ENCODE measurements at regions not wholly inside any gene's neighbourhood (a gene's known extent, or its start where the extent isn't known, plus 50 kb on each side); places are given as distances from the start of the nearest gene placed in this dataset.
"Not testable (repeated sequence)": the region's sequence is repeated elsewhere in the genome, so short reads cannot be mapped to it uniquely, and the experiment has no call there.

DNA sequence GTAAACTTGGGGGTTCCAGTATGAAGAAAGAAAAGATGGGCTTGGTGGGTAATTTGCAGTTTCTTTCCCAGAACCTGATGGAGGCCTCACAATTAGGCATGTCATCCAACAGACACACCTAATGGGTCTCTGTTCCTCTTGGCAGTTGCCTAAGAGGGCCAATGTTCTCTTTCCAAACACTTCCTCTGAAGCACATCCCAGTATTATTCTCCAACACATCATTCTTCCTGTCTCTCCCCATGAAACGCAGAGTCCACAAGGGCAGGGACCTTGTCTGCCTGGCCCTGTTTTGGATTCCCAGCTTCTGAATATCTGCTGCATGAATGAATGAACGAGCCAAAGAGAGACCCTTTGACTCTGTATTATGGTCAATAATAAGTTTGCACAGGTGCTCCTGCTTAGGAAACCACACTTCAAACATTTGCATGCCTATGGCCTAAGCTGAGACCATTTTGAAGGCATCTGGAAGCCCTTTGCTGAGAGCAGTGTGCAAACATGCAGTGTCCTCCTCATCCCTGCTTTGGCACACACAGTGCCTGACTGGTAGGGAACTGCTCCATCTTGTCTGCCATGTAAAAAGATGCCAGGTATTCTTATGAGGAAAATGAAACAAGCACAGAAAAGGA lies 100.9 kb upstream of the CHST15 start:
- no peaks in the 10 kb centered on the region for H3K9me3 ChIP-seq (ENCODE audit: low read depth)
- H3K4me3 ChIP-seq, result no peak overlapping the region
- H3K4me2 ChIP-seq, result no peak overlapping the region
- H3K79me2 ChIP-seq, result no peaks in the 10 kb centered on the region
- peaks cover 6% of the 10 kb centered on the region for H3K27me3 ChIP-seq
- no peaks in the 10 kb centered on the region for H3K4me1 ChIP-seq (ENCODE audit: insufficient read depth)
- no peak overlapping the region for H3K27ac ChIP-seq
- no peaks in the 10 kb centered on the region for H3K36me3 ChIP-seq (replicated peaks; ENCODE audit: insufficient read depth, low read depth)
- H3K9me2 ChIP-seq (replicated peaks; ENCODE audit: insufficient read depth), result no peaks in the 10 kb centered on the region
- H2AFZ ChIP-seq, result no peak overlapping the region
- 95% methylated on average over 2 of the region's 2 CpGs for WGBS (ENCODE audit: low lambda C conversion rate, missing lambda C conversion rate)
- DNase-seq (ENCODE audit: low spot score), result no peak
- TF ChIP-seq, protein P1, sequence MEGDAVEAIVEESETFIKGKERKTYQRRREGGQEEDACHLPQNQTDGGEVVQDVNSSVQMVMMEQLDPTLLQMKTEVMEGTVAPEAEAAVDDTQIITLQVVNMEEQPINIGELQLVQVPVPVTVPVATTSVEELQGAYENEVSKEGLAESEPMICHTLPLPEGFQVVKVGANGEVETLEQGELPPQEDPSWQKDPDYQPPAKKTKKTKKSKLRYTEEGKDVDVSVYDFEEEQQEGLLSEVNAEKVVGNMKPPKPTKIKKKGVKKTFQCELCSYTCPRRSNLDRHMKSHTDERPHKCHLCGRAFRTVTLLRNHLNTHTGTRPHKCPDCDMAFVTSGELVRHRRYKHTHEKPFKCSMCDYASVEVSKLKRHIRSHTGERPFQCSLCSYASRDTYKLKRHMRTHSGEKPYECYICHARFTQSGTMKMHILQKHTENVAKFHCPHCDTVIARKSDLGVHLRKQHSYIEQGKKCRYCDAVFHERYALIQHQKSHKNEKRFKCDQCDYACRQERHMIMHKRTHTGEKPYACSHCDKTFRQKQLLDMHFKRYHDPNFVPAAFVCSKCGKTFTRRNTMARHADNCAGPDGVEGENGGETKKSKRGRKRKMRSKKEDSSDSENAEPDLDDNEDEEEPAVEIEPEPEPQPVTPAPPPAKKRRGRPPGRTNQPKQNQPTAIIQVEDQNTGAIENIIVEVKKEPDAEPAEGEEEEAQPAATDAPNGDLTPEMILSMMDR (IDR thresholded peaks at IDR 0.05; ENCODE audit: poor library complexity), result no peak
- TF ChIP-seq EZH2phosphoT487 (IDR thresholded peaks at IDR 0.05; ENCODE audit: low read depth, severe bottlenecking, unreplicated experiment), result no peak
- no peak for TF ChIP-seq EZH2 (IDR thresholded peaks at IDR 0.05; ENCODE audit: borderline replicate concordance)
- no peaks in the 10 kb centered on the region for H4K20me1 ChIP-seq (ENCODE audit: insufficient read depth, poor library complexity, severe bottlenecking)

- WGBS (ENCODE audit: low lambda C conversion rate, missing lambda C conversion rate), result 95% methylated on average over 8 of the region's 8 CpGs
Measured at GRCh38 chr10:124193309-124193696, 99.9 kb upstream of the CHST15 start.

DNA sequence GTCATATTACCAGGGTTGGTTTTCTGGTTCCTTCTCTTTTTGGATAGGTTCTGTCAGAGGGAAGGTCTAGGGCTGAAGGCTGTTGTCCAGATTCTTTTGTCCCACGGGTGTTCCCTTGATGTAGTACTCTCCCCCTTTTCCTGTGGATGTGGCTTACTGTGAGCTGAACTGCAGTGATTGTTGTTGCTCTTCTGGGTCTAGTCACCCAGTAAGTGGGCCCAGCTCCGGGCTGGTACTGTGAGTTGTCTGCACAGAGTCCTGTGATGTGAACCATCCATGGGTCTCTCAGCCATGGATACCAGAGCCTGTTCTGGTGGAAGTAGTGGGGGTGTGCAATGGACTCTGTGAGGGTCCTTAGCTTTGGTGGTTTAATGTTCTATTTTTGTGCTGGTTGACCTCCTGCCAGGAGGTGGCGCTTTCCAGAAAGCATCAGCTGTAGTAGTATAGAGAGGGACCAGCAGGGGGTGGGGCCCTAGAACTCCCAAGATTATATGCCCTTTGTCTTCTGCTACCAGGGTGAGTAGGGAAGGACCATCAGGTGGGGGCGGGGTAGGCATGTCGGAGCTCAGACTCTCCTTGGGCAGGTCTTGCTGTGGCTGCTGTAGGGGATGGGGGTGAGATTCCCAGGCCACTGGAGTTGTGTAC lies 99.4 kb upstream of the CHST15 start:
- not testable (repeated sequence) for H2AFZ ChIP-seq; H3K9me2 ChIP-seq (replicated peaks; ENCODE audit: insufficient read depth); H4K20me1 ChIP-seq (ENCODE audit: insufficient read depth, poor library complexity, severe bottlenecking); H3K27ac ChIP-seq; H3K4me3 ChIP-seq; H3K27me3 ChIP-seq; H3K79me2 ChIP-seq; DNase-seq (ENCODE audit: low spot score); H3K36me3 ChIP-seq (replicated peaks; ENCODE audit: insufficient read depth, low read depth); H3K9me3 ChIP-seq (ENCODE audit: low read depth); H3K4me2 ChIP-seq; H3K4me1 ChIP-seq (ENCODE audit: insufficient read depth)
- 95% methylated on average over 5 of the region's 5 CpGs for WGBS (ENCODE audit: low lambda C conversion rate, missing lambda C conversion rate)

More at GRCh38 chr10:124193309-124193696, 99.9 kb upstream of the CHST15 start:
- no peaks in the 10 kb centered on the region for H3K4me1 ChIP-seq (ENCODE audit: insufficient read depth)
- no peaks in the 10 kb centered on the region for H4K20me1 ChIP-seq (ENCODE audit: insufficient read depth, poor library complexity, severe bottlenecking)
- TF ChIP-seq EZH2 (IDR thresholded peaks at IDR 0.05; ENCODE audit: borderline replicate concordance) (no peak), EZH2phosphoT487 (IDR thresholded peaks at IDR 0.05; ENCODE audit: low read depth, severe bottlenecking, unreplicated experiment) (no peak)
- TF ChIP-seq, protein P1 (IDR thresholded peaks at IDR 0.05; ENCODE audit: poor library complexity), result no peak
- H3K36me3 ChIP-seq (replicated peaks; ENCODE audit: insufficient read depth, low read depth), result no peaks in the 10 kb centered on the region
- H3K79me2 ChIP-seq, result no peaks in the 10 kb centered on the region
- H3K9me3 ChIP-seq (ENCODE audit: low read depth), result no peaks in the 10 kb centered on the region
- no peak overlapping the region for H3K4me3 ChIP-seq
- no peak for DNase-seq (ENCODE audit: low spot score)
- peaks cover 6% of the 10 kb centered on the region for H3K27me3 ChIP-seq
- no peak overlapping the region for H3K27ac ChIP-seq
- H3K4me2 ChIP-seq, result no peak overlapping the region
- H2AFZ ChIP-seq, result no peak overlapping the region
- no peaks in the 10 kb centered on the region for H3K9me2 ChIP-seq (replicated peaks; ENCODE audit: insufficient read depth)

DNA sequence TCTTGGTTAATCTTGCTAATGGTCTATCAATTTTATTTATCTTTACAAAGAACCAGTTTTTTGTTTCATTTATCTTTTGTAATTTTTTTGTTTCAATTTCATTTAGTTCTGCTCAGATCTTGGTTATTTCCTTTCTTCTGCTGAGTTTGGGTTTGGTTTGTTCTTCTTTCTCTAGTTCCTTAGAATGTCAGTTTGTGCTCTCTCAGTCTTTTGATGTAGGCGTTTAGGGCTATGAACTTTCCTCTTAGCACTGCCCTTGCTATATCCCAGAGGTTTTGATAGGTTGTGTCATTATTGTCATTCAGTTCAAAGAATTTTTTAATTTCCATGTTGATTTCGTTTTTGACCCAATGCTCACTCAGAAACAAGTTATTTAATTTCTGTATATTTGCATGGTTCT lies 97.1 kb upstream of the CHST15 start:
- H3K9me2 ChIP-seq (replicated peaks; ENCODE audit: insufficient read depth); H3K4me3 ChIP-seq; H3K4me2 ChIP-seq; H3K36me3 ChIP-seq (replicated peaks; ENCODE audit: insufficient read depth, low read depth); H3K4me1 ChIP-seq (ENCODE audit: insufficient read depth); DNase-seq (ENCODE audit: low spot score); H3K79me2 ChIP-seq; H2AFZ ChIP-seq; H3K27me3 ChIP-seq; H3K9me3 ChIP-seq (ENCODE audit: low read depth); H4K20me1 ChIP-seq (ENCODE audit: insufficient read depth, poor library complexity, severe bottlenecking); H3K27ac ChIP-seq: not testable (repeated sequence)
- WGBS (ENCODE audit: low lambda C conversion rate, missing lambda C conversion rate), result 72% methylated on average over 2 of the region's 2 CpGs
